NCI-H82 treated with DMSO at 0.1 percent for 48 hours (cell line): ENCODE measurements at regions not wholly inside any gene's neighbourhood (a gene's known extent, or its start where the extent isn't known, plus 50 kb on each side); places are given as distances from the start of the nearest gene placed in this dataset.
"Not testable (repeated sequence)": the region's sequence is repeated elsewhere in the genome, so short reads cannot be mapped to it uniquely, and the experiment has no call there.

Experiments
- DNase-seq: peaks from one replicate; lab custom pipeline; 2025; ENCODE audit not compliant: unreplicated experiment; lab: John Stamatoyannopoulos, UW

DNA sequence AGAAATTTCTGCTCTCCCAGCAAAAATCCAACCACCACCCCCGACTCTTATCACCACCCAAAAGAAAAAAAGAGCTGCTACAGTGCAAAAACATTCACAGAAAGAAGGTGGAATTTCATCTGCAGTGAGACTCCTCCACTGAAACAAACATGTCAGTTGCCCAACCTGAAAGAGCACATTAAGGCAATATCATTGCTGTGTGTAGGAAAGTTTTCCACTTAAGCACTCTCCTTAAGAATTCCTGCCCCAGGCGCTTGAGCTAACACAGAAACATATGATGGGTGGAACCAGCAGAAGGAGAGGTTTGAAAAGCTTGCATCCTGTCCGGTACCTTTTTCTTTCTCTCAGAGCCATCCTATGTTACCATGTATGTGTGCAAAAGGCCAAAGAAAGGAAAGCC, 200.8 kb upstream of the GADL1 start:
- DNase-seq: no peak

DNA sequence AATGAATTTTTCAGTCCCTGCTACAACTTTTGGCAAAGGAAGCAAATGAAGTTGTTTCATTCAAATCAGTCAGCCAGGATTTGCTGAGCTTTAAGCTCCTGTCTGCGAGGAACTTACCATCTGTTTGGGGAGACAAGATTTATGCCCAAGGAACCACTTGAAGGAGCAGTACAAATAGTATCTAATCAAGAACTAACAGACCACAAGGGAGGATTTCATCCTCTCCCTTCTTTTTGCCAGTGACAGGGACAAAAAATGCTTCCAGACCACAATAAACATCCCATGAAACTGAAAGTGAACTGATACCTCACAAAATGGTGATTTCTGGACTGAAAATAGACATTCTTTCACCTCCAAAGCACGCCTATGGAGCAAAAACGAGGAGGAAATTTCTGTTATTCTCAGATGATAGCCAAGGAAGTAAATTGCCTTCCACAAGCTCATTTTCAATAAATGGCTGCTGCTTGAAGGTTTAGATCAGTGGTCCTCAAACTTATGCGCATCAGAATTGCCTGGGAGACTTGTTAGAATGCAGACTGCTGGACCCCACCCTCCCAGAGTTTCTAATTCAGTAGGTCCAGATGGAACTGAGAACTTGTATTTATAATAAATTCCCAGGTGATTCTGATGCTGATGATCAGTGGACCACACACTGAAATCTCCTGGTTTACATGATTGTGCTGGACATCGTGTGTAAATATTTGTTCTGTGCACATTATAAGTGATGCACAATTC, 202.4 kb upstream of the GADL1 start:
- DNase-seq: no peak

DNA sequence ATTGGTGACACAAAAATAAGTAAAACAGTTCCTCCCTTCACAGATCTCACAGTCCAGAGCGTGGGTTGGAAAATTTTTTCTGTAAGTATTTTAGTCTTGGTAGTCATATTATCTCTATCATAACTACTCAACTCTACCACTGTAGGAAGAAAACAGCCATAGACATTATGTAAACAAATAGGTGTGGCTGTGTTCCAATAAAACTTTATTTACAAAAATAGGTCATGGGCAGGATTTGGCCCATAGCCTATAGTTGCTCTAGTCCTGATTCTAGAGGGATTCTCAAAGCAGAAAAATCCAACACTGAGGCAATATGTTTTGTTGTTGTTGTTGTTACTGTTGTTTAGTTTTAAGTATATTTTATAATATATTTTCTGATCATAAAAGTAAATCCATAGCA, 206.1 kb upstream of the GADL1 start:
- DNase-seq: no peak

DNA sequence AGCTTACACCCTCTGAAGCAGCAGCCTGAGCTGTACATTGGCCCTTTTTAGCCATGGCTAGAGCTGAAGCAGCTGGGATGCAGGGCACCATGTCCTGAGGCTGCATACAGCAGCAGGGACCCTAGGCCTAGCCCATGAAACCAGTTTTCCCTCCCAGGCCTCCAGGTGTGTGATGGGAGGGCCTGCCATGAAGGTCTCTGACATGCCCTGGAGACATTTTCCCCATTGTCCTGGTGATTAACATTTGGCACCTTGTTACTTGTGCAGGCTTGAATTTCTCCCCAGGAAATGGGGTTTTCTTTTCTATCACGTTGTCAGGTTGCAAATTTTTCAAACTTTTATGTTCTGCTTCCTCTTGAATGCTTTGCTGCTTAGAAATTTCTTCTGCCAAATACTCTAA, 206.8 kb upstream of the GADL1 start:
- not testable (repeated sequence) for DNase-seq

DNA sequence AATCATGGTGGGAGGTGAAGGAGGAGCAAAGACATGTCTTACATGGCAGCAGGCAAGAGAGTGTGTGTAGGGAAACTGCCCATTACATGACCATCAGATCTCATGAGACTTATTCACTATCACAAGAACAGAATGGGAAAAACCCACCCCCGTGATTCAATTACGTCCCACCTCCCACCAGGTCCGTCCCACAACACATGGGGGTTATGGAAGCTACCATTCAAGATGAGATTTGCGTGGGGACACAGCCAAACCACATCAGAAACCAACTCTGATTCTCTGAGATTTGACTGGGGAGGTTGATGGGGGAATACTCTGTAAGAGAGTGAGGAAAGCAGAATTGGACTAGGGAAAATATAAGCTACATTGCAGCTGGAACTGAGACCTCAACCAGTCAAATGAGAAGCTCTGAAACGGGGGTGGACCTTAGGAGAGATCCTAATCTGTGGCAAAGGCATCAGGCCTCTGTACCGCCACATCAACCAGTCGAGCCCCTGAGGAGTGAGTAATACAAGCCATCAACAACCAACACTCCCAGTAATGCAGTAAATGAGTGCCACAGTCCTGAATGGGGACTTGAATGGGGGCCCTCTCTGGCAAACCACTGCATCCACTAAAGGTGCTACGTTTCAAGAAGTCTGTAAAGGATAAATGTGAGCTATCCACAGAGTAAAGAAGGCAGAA, 207.9 kb upstream of the GADL1 start:
- DNase-seq: no peak

DNA sequence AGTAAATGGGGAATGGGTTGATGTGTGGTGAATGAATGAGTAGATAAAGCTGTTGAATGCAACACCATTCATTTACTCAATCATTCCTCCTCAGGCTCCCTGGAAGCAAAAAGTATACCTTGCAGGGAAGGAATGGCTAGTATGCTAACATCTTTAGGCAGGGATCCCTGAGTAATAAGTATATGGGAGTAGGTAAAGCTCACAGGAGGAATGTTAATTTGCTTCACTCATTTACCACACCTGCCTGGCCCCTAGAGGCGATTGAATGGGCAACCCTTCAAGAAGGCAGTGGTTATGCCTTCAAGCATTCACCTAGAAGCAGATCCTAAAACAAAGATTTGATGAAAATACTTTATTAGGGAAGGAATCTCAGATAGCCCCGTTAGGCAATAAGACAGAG, 208.7 kb upstream of the GADL1 start:
- no peak for DNase-seq

DNA sequence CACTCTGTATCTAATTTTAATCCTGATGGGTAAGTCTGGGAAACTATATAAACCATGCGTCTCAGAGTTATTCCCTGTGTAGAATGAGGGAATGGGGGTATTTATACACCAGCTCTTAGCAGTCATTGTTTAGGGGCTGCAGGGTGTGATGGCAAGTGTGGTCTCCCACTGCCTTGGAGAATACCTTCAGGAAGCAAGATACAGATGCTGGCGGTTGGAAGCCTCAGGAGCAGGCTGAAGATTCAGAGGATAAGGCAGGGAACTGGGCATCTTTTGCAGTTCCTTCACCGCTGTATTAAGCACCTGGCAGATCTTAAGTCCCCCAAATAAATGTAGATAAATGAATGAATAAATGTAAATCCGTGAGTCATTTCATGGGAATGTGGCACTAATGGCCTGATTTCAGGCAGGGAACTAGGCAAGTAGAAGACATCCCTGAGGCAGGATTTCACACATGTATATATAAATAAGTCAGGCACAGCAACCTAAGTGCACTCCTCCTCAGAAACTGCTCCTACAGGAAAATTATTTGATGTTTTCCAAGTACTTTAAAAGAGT, 209.2 kb upstream of the GADL1 start:
- no peak for DNase-seq

DNA sequence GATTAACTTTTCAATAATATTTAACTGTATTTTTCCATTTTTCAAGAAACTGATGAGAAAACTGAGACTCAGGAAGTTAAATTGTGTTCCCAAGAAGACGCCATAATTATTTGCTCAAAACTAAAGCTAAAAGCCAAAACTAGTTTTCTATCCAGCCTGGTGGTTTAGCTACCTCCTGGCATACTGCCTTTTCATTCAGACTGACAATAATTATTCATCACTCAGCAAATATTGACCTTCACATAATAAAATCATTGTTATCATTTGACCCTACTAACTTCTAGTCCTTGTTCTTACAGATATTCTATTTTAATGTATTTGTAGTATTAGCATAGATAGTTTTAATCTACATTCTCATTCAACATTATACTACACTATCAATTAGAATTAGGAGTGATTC, 210.6 kb upstream of the GADL1 start:
- DNase-seq: no peak

DNA sequence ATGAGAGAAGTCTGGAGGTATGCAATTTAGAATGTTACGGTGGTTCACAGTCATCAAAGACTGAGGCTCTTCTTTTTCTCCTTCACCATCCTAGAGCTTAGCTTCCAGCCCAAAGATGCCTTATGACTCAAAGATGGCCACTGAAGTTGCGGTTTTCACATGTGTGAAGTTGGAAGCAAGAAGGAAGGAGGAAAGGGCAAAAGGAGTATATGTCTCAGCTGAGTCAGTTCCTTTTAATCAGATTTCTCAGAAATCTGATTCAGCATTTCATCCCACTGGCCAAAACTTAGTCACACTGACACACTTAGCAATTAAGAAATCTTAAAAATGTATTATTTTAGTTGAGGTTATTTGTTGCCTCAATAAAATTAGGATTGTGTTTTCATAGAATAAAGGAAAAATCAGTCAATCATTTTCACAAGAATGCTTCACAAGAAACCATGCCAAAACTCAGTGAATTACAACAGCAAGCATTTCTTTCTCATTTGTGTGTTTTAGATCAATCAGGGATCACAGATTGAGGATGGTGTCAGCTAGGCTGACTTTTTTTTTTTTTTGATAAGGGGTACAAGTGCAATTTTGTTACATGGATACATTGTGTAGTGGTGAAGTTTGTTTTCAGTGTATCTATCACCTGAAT, 211.1 kb upstream of the GADL1 start:
- no peak for DNase-seq

DNA sequence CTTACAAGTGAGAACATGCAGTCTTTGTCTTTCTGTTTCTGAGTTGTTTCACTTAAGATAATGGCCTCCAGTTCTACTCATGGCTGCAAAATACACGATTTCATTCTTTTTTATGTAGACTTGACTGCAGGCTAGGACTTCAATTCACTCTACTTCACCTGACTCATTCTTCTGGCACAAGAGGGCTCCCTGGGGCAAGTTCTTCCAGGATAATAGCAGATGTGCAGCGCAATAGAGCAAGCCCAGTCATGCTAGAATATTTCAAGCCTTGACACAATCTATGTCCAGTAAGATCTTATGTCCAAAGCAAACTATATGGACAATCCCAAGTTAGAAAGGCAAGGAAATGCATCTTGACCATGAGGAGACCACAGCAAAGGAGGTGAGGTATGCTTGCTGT, 211.7 kb upstream of the GADL1 start:
- DNase-seq: no peak

DNA sequence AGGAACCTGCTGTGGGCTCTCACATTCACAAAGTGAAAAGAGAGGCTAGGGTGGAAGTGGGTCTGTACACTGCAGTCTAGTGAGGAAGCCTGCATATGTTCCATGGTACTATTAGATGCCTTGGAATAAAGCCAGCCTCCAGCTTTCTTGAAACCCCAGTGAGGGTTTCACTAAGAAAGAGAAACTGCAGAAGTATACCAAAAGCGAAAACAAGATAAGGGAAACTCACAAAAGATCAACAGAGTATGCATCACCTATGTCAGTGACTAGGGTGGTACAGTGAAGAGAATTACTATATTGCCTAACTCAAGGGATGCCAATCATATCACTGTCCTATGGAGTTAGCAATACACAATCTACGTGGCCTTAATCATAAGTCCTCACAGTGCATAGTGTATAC, 212.5 kb upstream of the GADL1 start:
- DNase-seq: no peak

DNA sequence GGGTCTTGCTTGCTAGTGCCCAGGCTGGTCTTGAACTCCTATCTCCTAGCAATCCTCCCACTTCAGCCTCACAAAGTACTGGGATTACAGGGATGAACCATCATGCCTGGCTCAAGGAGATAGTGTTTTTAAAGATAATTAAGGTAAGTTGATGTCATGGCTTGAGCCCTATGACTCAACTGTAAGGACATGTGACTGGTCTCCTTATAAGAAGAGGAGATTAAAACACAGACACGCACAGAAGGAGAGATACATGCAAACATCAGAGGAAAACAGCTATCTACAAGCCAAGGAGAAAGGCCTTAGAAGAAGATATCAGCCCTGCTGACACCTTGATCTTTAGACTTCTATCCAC, 220.4 kb upstream of the GADL1 start:
- no peak for DNase-seq

DNA sequence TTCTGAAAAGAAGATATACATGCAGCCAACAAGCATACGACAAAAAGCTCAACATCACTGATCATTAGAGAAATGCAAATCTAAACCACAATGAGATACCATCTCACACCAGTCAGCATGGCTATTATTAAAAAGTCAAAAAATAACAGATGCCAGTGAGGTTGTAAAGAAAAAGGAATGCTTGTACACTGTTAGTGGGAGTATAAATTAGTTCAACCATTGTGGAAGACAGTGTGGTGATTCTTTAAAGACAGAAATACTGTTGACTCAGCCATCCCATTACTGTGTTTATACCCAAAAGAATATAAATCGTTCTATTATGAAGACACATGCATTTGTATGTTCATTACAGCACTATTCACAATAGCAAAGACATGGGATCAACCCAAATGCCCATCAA, 221.1 kb upstream of the GADL1 start:
- DNase-seq: not testable (repeated sequence)

DNA sequence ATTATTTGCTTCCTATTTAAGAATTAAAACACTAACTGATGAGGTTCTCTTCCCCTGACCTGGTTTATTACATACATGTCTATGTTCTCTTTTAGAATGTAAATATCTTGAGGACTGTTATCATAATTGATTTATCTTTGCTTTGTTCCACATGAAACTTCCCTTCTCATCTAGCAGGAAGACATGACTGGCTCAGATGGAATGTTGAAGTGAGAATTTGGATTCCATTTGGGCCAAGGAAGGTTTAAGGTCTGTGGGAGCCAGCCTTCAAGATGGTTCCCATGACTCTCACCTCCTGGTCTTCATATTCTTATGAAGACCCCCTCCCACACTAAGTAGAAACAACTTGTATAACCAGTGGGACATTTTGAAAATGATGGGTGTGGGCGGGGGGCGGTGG, 222.2 kb upstream of the GADL1 start:
- no peak for DNase-seq

DNA sequence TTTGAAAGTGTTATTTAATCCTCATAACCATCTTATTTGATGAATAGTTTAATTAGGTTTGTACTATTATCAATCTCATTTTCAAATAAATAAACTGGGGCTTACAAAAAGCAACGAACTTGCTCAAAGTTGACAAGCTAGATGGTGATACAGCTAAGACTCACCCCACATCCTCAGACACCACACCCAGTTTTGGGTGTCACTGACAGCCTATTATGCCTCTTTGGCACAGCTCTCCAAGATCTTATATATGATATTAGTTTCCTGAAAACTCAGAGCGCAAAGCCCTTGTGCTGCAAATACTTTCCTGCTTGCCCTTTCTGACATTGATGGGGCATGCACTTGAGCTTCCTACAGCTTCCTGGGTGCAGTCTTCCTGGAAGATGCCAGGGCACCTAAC, 223.4 kb upstream of the GADL1 start:
- DNase-seq: no peak

DNA sequence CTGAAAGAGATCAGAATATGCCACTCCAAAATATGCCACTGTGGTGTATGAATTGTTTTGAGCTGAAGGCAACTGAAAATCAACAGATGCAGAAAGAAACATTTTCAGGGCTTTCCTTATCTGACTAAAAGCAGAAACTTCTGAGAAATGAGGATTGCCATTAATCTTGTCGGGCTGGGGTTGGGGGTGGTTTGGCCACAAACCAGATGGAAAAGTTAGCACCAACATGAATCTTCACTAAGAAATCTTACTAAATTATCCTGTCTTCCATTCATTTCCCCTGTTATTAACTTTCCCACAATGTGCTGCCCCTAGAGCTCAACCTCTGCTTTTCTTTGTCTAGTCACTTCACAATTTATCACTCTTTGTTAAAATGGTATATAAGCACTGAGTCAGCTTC, 229.9 kb upstream of the GADL1 start:
- no peak for DNase-seq

DNA sequence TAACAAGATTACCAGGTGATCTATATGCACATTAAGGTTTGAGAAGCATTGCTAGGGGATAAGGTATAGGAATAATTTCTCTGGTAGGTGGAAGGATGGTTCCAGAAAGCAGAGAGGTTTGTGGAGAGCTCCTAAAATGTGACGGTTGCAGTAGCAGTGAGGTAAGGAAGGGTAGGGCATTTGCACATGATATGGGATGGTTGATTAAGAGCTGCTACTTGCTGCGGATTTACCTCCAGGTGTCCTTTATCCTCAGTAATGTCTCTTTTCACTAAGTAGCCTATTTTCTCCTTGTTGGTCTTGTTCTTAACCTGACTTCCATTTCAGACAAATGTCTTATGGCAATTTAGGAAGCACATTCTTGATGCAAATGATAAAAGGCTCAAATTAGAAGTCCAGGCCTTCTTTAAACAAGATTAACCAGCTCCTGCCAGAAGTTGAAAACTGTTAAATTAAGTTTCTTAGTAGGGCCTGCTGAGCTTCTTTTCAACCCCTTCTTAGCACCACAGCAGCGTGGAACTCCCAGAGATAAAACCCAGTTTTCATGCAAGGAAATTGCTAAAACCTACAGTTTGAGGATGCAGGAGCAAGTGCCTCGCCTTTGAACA, 231.1 kb upstream of the GADL1 start:
- no peak for DNase-seq

DNA sequence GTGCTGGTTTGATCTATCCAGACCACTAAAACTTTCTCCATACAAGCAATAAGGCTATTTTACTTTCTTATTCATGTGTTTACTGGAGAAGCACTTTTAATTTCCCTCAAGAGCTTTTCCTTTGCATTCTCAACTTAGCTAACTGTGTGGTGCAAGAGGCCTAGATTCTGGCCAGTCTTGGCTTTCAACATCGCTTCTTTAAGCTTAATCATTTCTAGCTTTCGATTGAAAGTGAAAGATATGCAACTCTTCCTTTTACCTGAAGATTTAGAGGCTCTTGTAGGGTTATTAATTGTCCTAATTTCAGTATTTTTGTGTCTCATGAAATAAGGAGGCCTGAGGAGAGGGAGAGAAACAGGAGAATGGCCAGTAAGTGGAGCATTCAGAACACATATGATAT, 234.8 kb upstream of the GADL1 start:
- DNase-seq: no peak

DNA sequence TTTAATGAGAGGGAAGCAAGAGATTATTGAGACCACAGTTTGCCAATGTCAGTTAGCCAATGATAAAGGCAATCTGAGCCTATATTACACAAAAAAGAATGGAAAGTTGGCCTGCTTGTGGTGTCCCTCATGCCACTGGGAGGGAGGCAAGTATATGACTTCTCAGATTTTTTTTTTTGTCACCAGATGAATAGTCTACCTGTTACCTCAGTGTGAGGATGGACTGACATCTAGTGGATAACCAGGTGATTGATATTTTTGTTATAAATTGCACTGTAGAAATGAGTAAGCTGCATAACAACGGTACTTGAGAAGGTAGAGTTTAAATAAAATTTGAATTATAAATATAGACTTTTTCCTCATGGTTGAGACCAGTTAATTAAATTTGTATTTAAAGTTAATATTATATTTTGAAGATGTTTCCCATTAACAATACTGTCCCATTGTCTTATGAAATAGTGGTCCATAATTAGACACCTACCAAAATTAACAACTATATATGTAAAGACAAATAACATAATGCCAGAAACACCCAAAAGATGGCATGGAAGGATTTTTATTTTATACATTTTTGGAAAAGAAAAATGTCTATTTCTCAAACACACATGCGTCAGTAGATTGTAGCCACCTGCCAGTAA, 237.8 kb upstream of the GADL1 start:
- DNase-seq: peak; percentile 5

DNA sequence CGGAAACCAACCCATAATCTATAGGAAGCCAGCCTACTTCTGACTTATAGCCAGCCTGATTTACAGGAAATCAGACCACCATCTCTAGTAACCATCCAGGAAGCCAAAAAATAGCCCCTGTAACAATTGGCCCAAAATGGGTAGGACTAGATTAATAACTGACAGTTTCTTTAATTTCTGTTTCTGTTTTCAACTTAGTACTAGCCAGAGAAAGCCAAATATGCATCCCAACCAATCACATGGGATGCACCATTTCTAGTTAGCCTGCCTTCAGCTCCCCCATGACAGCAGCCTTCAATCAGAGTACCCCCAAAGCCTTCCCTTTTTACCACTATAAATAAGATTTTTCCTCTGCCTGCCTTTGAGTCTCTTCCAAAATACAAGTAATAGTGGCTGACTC, 239.1 kb upstream of the GADL1 start:
- DNase-seq: no peak

DNA sequence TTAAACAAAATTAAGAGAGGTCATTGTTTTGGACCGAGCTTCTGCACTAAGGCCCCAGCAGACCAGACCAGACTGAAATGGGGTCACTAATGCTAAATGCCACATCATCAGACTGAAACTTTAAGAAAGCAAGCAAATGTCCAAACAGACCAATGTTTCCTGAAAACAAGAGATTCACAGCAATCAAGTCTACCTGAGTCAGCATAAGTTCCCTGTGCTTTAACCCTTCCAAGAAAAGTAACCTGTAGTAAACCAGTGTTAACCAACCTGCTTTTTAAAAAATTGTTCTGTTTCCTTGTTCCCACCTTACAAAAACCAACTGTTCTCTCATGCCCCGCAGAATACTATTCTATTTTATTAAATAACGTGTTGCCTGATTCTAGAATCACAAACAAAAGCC, 241.1 kb upstream of the GADL1 start:
- DNase-seq: no peak
